HG03066 (cell line): ENCODE measurements at regions not wholly inside any gene's neighbourhood (a gene's known extent, or its start where the extent isn't known, plus 50 kb on each side); places are given as distances from the start of the nearest gene placed in this dataset.

ENCODE experiments used
- ATAC-seq: cut with Tn5 transposase; IDR thresholded peaks from one replicate; pipeline ENCODE4 v1.9.1; 2021; ENCODE audit warnings: low read depth; ENCODE audit not compliant: unreplicated experiment

GRCh38 chr4:138420471-138420870 lies 178.3 kb upstream of the SLC7A11 start:
- ATAC-seq: no peak

GRCh38 chr4:138414202-138414601 lies 172.1 kb upstream of the SLC7A11 start:
- ATAC-seq: no peak

DNA sequence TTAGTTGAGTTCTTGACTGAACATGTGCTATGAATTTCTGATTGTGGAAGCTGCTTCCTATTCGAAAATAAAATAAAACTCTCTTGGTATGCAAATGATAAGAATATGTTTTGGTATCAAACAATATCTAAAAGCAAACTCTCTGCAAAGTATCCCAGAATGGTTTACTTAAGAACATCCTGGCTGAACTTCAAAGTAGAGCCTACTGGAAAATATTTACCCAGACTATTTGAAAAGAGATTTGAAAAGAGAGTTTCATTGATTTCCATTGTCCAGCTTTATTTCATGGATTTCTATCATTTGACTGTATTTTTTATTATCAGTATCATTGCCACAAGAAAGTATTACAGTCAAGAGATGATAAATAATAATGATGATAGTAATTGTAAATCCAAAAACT lies 171.1 kb upstream of the SLC7A11 start:
- ATAC-seq: no peak

- no peak for ATAC-seq
Measured at GRCh38 chr4:138412847-138413246, 170.7 kb upstream of the SLC7A11 start.

DNA sequence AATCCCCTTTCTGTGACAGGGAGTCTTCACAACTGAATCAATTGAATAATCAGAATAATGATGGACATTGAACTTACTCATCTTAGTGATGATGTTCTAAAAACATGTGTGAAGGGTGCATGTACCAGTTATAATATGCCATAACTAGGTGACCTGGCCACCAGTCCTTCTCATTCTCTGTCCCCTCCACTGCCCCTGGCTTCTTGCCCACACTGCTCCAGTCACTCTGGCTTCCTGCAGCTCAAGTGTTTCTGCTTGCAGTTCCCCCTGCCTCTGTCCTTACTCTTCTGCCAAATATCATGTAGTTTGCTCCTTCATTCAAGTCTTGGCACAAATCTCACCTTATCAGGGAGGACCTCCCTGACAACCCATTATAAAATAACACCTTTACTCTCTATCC lies 168.1 kb upstream of the SLC7A11 start:
- ATAC-seq: no peak

DNA sequence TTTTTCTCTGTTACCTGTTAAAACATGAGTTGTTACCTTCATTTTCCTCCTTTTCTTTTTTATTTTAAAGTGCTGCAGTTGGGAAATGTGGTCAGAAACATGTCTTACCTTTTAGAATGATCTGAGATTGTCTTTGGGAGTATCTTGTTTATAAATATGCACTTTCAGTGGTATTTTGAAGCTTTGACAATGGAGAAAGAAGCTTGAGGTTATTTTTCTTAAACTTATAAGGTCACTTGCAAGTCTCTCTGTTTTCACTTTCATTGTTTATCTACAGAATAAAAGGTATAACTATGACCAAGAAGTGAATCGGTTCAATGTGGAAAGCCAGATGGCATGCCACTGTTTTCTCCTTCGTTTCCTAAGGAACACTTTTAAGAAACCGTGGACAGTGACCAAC lies 167.5 kb upstream of the SLC7A11 start:
- ATAC-seq: peak; percentile 41

DNA sequence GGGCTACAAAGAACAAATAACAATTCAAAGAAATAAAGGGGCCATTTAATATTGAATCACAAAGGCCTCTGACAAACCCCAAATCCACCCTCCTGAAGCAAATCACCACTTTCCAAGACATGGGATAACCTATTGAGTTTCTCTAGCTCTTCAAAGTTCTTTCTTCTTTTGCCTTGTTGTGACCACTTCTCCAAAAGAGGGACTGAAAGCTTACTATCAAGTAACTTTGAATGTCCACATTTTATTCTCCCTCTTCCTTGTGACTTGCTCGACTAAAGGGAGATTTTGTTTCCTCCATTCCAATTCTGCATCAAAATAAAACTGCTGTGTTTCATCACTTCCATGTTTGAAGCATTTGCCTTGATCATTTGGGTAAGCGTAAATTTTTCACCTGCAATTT lies 166.6 kb upstream of the SLC7A11 start:
- no peak for ATAC-seq

DNA sequence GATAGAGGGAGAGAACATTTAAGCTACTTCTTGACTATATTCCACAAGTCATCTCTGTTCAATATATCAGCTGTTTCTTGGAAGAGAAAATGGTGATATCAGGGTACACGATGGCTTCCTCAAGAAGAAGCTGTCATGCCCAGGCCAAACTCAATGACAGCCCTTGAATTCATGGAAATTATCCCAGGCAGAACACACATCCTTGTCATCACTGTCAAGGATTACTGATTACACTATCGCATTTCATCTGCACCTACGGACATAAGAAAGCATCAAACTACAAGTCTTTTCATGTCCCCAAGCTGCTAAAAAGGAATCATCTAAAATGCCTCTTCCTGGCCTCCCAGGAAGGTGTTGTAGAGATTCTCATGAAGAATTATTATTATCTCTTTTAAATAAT lies 165.2 kb upstream of the SLC7A11 start:
- ATAC-seq: no peak

DNA sequence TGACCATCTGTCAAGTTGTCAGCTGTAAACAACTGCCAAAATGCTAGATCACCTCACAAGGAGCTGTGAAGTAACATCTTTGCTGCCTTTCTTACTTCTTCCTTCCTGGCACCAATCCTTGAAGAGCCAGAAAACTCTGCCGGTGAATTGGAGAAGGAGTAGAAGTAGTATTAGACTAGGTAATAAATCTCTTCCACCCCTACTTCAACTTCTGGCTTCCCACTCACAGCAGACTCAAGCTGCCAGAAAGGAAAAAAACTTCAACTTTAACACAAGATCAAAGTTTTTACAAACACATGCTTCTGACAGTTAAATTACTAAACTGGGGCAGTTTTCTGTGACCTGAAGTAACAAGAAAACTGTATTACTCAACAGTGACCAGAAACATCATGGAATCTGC lies 164.7 kb upstream of the SLC7A11 start:
- no peak for ATAC-seq

DNA sequence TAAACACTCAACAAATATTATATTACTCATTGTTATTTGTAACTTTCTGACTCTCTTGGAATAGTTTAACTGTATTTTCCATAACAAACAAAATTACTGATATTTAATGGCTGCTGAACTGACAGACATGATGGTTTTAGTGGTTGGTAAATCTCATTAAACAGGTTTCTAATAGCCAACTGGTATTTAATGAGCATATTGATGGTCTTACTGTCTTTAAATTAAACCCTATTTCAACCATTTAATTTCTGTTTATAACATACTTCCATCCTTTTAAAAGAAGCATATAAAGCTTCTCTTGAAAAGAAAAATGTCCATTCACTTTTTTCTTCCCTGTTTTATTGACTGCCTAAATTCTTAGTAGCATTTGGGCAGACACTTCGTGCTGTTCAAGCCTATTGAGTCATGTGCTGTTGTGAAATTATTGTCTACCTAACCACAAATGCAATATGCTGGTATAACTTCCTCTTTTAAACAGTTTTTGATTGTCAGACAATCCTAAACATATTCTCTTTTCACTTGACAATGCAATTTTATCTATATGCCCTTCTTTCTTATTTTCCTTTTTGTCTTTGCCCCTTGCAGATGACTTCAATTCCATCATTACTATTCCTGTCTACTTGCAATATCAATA lies 163.9 kb upstream of the SLC7A11 start:
- peak; percentile 67 for ATAC-seq

- ATAC-seq: peak; percentile 73
Measured at GRCh38 chr4:138405466-138405891, 163.3 kb upstream of the SLC7A11 start.

DNA sequence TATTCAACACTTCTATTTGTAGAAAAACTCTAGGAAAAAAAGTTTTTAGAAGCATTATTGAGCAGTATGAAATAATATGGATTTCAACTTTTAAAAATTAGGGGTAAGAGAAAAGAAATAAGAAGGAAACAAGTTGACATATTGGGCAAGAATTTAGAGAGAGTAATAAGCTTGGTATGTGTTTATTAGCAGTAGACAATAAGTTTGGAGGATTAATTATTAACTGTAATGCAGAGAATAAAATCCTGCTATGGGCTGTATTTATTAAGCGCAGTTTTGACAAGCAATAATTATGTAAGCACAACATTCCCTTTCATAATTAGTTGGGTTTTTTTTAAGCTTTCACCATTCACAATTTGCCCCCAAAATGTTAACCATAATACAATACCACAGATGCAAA lies 162.7 kb upstream of the SLC7A11 start:
- no peak for ATAC-seq

GRCh38 chr4:138404251-138404650 lies 162.1 kb upstream of the SLC7A11 start:
- ATAC-seq: no peak

- ATAC-seq: no peak
Measured at GRCh38 chr4:138401334-138401733, 159.2 kb upstream of the SLC7A11 start.

GRCh38 chr4:138400543-138400942 lies 158.4 kb upstream of the SLC7A11 start:
- no peak for ATAC-seq

GRCh38 chr4:138400066-138400465 lies 157.9 kb upstream of the SLC7A11 start:
- ATAC-seq: no peak

- ATAC-seq: no peak
Measured at GRCh38 chr4:138399081-138399480, 156.9 kb upstream of the SLC7A11 start.

- no peak for ATAC-seq
Measured at GRCh38 chr4:138398322-138398721, 156.2 kb upstream of the SLC7A11 start.

DNA sequence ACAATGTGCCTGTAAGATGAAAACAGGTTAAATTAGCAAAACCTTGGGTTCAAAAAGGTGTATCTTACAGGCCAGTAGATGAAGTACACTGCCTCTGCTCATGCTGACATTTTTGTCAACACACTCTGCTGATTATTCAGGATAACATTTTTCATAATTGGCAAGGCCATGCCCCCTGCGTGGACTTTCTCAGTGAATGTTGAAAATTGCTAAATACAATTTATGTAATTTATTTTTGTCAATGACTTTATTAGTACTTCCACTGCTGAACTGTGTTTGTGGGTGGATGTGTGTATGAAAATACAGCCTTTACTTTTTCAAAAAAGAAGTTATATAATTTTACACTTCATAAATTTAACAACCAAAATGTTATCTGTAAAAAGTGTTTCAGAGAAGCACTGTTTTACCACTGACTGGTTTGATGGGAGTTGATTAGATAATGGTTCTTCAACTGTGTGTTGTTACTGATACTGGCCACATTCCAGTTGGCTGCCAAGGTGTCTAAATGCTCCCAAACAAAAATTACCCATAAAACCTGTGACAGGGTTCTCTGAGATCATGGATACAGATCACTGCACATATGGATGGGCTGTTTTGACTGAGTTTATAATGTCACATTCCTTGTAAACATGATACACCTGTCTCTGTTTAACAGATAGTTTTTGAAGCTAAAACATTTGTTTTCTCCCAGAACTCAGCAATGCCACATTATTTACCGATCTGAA lies 151.9 kb upstream of the SLC7A11 start:
- no peak for ATAC-seq

- peak; percentile 67 for ATAC-seq
Measured at GRCh38 chr4:138392751-138393308, 150.7 kb upstream of the SLC7A11 start.

DNA sequence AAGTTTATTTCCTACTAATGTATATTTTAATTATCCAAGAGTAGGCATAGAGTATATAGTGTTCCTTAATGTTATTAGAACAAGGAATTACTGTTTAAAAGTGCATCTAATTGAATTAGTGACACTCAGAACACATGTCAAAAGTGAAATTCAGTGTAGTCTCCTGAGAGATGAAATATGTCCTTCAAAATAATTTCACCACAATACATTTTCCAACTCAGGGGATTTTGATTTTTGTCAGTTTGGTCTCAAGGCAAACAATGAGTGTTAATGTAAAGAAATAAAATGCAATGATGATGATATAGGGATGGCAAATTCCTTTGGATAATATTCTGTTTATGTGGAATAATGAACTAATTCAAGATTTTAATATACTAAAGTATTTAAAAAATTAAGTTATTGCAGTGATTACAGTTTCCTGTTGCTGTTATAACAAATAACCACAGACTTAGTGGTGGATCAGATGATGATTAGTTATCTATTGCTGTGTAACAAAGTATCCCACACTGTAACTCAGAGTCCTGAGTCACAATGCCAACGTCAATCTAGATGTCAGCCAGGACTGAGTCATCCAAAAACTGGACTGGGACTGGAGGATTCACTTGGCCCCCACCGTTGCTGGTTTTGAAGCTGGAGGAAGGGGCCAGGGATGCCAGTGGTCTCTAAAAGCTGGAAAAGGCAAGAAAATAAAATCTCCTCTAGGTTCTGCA lies 148.0 kb upstream of the SLC7A11 start:
- no peak for ATAC-seq
